H1 (cell line): ENCODE measurements at regions not wholly inside any gene's neighbourhood (a gene's known extent, or its start where the extent isn't known, plus 50 kb on each side); places are given as distances from the start of the nearest gene placed in this dataset.

Experiments used
- CTCF ChIA-PET: fragments of 300-600 bp; sonication (Branson Sonifier 250); formaldehyde crosslinking; loops from one replicate; lab custom pipeline; 2021; ENCODE audit not compliant: partially characterized antibody; lab: Charles Lee
- POLR2A ChIA-PET: fragments of 300-600 bp; sonication (Branson Sonifier 250); formaldehyde crosslinking; loops from one replicate; lab custom pipeline; 2021; ENCODE audit warnings: inconsistent platforms; ENCODE audit not compliant: partially characterized antibody; lab: Charles Lee
- DNase-seq, 2 experiments: peaks; one replicate each; pipeline versions ENCODE4 v3.0.0 to v3.0.0-alpha.2; 2010 to 2022; ENCODE audit warnings: low spot score in 2 of 2, low read depth in 1 of 2, mixed read lengths in 1 of 2
- FAIRE-seq: peaks from 2 replicates; lab custom pipeline; 2011; peaks lifted over from hg19 to GRCh38; lab: Jason Lieb, UNC
- H2AFZ ChIP-seq: 2 replicates; pipeline ENCODE4 v1.8.1; 2012; ENCODE audit warnings: low read length, inconsistent platforms
- H2AK5ac ChIP-seq: 2 replicates; pipeline ENCODE4 v1.6.1; 2013; ENCODE audit warnings: low read depth, low read length
- H2BK120ac ChIP-seq: replicated peaks from 2 replicates; pipeline ENCODE3; 2013; ENCODE audit warnings: low read depth, low read length, inconsistent platforms
- H2BK12ac ChIP-seq: 2 replicates; pipeline ENCODE4 v1.6.1; 2013; ENCODE audit warnings: low read depth, low read length
- H2BK15ac ChIP-seq: 2 replicates; pipeline ENCODE4 v1.6.1; 2013; ENCODE audit warnings: low read length
- H2BK20ac ChIP-seq: 2 replicates; pipeline ENCODE4 v1.6.1; 2013; ENCODE audit warnings: low read length
- H2BK5ac ChIP-seq: 2 replicates; pipeline ENCODE4 v1.6.1; 2013; ENCODE audit warnings: low read depth, low read length
- H3K14ac ChIP-seq: 2 replicates; pipeline ENCODE4 v1.6.1; 2013; ENCODE audit warnings: inconsistent platforms; ENCODE audit not compliant: insufficient read length
- H3K18ac ChIP-seq: 2 replicates; pipeline ENCODE4 v1.6.1; 2013; ENCODE audit warnings: low read length; ENCODE audit errors: extremely low read depth
- H3K23ac ChIP-seq: 2 replicates; pipeline ENCODE4 v1.6.1; 2013; ENCODE audit warnings: inconsistent platforms; ENCODE audit not compliant: insufficient read length
- H3K23me2 ChIP-seq: 2 replicates; pipeline ENCODE4 v1.6.1; 2013; ENCODE audit warnings: low read depth, low read length
- H3K27ac ChIP-seq: 2 replicates; pipeline ENCODE4 v1.6.1; 2011; ENCODE audit warnings: low read depth, low read length, inconsistent platforms
- H3K27me3 ChIP-seq, 4 experiments: replicated peaks in 1 of 4; 1 replicate in 1 of 4; 2 replicates in 3 of 4; pipeline versions ENCODE4 v1.6.1 to v1.8.1; 2011 to 2013; ENCODE audit warnings: low read length in 3 of 4, mild to moderate bottlenecking in 3 of 4, inconsistent platforms in 2 of 4, mixed read lengths in 2 of 4, moderate library complexity in 1 of 4; ENCODE audit not compliant: control insufficient read depth in 3 of 4, insufficient read depth in 3 of 4; ENCODE audit errors: extremely low read depth in 1 of 4
- H3K36me3 ChIP-seq, 4 experiments: 2 replicates each; pipeline versions ENCODE4 v1.6.1 to v1.8.1; 2011 to 2013; ENCODE audit warnings: mild to moderate bottlenecking in 4 of 4, low read length in 3 of 4, moderate library complexity in 2 of 4, control low read depth in 1 of 4, inconsistent platforms in 1 of 4; ENCODE audit not compliant: insufficient read depth in 4 of 4, control insufficient read depth in 2 of 4
- H3K4ac ChIP-seq: replicated peaks from 2 replicates; pipeline ENCODE3; 2013; ENCODE audit warnings: low read length, low read depth, mixed read lengths, inconsistent platforms; ENCODE audit not compliant: insufficient read length
- H3K4me1 ChIP-seq, 4 experiments: replicated peaks in 1 of 4; 1 replicate in 1 of 4; 2 replicates in 3 of 4; pipeline versions ENCODE4 v1.6.1 to v1.8.1; 2011 to 2013; ENCODE audit warnings: low read length in 3 of 4, inconsistent platforms in 2 of 4, mixed read lengths in 1 of 4; ENCODE audit not compliant: insufficient read depth in 4 of 4, control insufficient read depth in 3 of 4
- H3K4me2 ChIP-seq, 2 experiments: 2 replicates each; pipeline versions ENCODE4 v1.6.1 to v1.8.1; 2011 to 2013; ENCODE audit warnings: low read depth in 2 of 2, low read length in 2 of 2, control low read depth in 1 of 2, inconsistent platforms in 1 of 2, mild to moderate bottlenecking in 1 of 2; ENCODE audit not compliant: insufficient read depth in 1 of 2
- H3K4me3 ChIP-seq, 4 experiments: fragments of 200-600, 300-600 bp in 1 of 4; sonication (generic), shearing (Covaris generic), sonication (Bioruptor Twin) in 1 of 4; 2 replicates each; pipeline versions ENCODE4 v1.5.1 to v1.8.1; 2011 to 2016; ENCODE audit warnings: low read length in 4 of 4, low read depth in 3 of 4, control low read depth in 2 of 4, inconsistent platforms in 2 of 4, mild to moderate bottlenecking in 2 of 4, mixed read lengths in 1 of 4, moderate library complexity in 1 of 4; ENCODE audit not compliant: insufficient read depth in 2 of 4; ENCODE audit errors: extremely low read depth in 1 of 4
- H3K56ac ChIP-seq: replicated peaks from 2 replicates; pipeline ENCODE3; 2013; ENCODE audit warnings: low read depth, mild to moderate bottlenecking, mixed read lengths, low read length, inconsistent platforms; ENCODE audit not compliant: insufficient read length
- H3K79me1 ChIP-seq: 2 replicates; pipeline ENCODE4 v1.6.1; 2013; ENCODE audit warnings: low read depth, low read length, control low read depth
- H3K79me2 ChIP-seq, 2 experiments: 2 replicates each; pipeline versions ENCODE4 v1.6.1 to v1.8.1; 2012 to 2013; ENCODE audit warnings: low read length in 2 of 2, mild to moderate bottlenecking in 2 of 2, inconsistent platforms in 1 of 2; ENCODE audit not compliant: insufficient read depth in 2 of 2, control insufficient read depth in 1 of 2
- H3K9ac ChIP-seq, 4 experiments: replicated peaks in 1 of 4; 1 replicate in 1 of 4; 2 replicates in 3 of 4; pipeline versions ENCODE4 v1.6.1 to v1.8.1; 2011 to 2013; ENCODE audit warnings: low read depth in 3 of 4, low read length in 3 of 4, control low read depth in 2 of 4, mild to moderate bottlenecking in 2 of 4, moderate library complexity in 2 of 4, inconsistent platforms in 1 of 4; ENCODE audit errors: extremely low read depth in 1 of 4
- H3K9me3 ChIP-seq, 2 experiments: 2 replicates each; pipeline versions ENCODE4 v1.6.1 to v1.8.1; 2012 to 2013; ENCODE audit warnings: mild to moderate bottlenecking in 2 of 2, moderate library complexity in 2 of 2, control low read depth in 1 of 2, inconsistent platforms in 1 of 2, low read depth in 1 of 2, low read length in 1 of 2, mixed read lengths in 1 of 2; ENCODE audit not compliant: insufficient read depth in 2 of 2
- H4K20me1 ChIP-seq, 2 experiments: replicated peaks in 1 of 2; 2 replicates each; pipeline versions ENCODE3 to v1.8.1; 2011 to 2013; ENCODE audit warnings: inconsistent platforms in 2 of 2, low read length in 2 of 2, mild to moderate bottlenecking in 1 of 2; ENCODE audit not compliant: insufficient read depth in 2 of 2, control insufficient read depth in 1 of 2
- H4K5ac ChIP-seq: 2 replicates; pipeline ENCODE4 v1.6.1; 2013; ENCODE audit warnings: low read length, low read depth, mixed read lengths, inconsistent platforms; ENCODE audit not compliant: insufficient read length
- H4K8ac ChIP-seq: 2 replicates; pipeline ENCODE4 v1.8.0; 2013; ENCODE audit warnings: mild to moderate bottlenecking, moderate library complexity, low read length, inconsistent platforms; ENCODE audit not compliant: insufficient read depth; ENCODE audit errors: extremely low read depth
- H4K91ac ChIP-seq: replicated peaks from 2 replicates; pipeline ENCODE3; 2013; ENCODE audit warnings: low read length, mixed read lengths, inconsistent platforms; ENCODE audit not compliant: insufficient read length
- NRF1 ChIP-seq: IDR thresholded peaks from 2 replicates; pipeline ENCODE4 v1.6.1; 2011; ENCODE audit warnings: mild to moderate bottlenecking, low read depth, low read length, improper control_type of control experiment
- TF ChIP-seq, protein P1 (sequence below): fragments of 300-600 bp; sonication (generic); IDR thresholded peaks from 2 replicates; pipeline ENCODE4 v1.7.1; 2012; ENCODE audit warnings: low read length, moderate library complexity, mild to moderate bottlenecking, inconsistent platforms; ENCODE audit not compliant: insufficient replicate concordance

DNA sequence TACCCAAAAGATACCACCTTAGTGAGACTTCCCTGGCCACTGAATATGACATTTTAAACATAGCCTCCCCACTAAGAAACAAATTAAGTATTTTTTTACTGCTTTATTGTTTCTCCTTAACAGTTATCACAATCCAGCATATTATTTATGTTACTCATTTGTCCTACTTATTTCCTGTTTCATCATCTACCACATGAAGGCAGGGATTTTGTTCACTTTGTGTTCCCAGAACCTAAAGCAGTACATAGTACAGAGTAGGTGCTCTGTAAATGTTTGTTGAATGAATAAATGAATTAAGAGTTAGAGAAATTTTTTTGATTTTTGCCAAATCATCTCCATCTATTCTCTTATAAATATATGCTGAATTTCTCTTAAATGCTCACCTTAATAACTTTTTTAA, 318.4 kb upstream of the GIMD1 start:
- Histone ChIP-seq H4K20me1 (no peaks in the 10 kb centered on the region), H3K23me2 (no peaks in the 10 kb centered on the region), H3K18ac (no peak overlapping the region), H3K14ac (no peak overlapping the region), H3K4ac (no peak overlapping the region), H2BK120ac (no peak overlapping the region), H3K4me2 (no peak overlapping the region), H3K27me3 (no peaks in the 10 kb centered on the region), H3K56ac (no peak overlapping the region), H2BK20ac (no peak overlapping the region), H2AFZ (no peak overlapping the region), H2BK5ac (no peak overlapping the region), H3K79me1 (no peaks in the 10 kb centered on the region), H2AK5ac (no peak overlapping the region), H3K27ac (no peak overlapping the region), H3K4me3 (no peak overlapping the region), H4K5ac (no peak overlapping the region), H3K4me1 (no peaks in the 10 kb centered on the region), H3K9me3 (no peaks in the 10 kb centered on the region), H3K79me2 (no peaks in the 10 kb centered on the region), H4K91ac (no peak overlapping the region), H2BK12ac (no peak overlapping the region), H3K36me3 (no peaks in the 10 kb centered on the region), H2BK15ac (no peak overlapping the region), H3K23ac (no peak overlapping the region), H3K9ac (no peak overlapping the region), H4K8ac (no peak overlapping the region)
- no peak for DNase-seq
- CTCF ChIA-PET = no interaction called here
- POLR2A ChIA-PET = no interaction called here
- FAIRE-seq = no peak
- TF ChIP-seq, protein P1, sequence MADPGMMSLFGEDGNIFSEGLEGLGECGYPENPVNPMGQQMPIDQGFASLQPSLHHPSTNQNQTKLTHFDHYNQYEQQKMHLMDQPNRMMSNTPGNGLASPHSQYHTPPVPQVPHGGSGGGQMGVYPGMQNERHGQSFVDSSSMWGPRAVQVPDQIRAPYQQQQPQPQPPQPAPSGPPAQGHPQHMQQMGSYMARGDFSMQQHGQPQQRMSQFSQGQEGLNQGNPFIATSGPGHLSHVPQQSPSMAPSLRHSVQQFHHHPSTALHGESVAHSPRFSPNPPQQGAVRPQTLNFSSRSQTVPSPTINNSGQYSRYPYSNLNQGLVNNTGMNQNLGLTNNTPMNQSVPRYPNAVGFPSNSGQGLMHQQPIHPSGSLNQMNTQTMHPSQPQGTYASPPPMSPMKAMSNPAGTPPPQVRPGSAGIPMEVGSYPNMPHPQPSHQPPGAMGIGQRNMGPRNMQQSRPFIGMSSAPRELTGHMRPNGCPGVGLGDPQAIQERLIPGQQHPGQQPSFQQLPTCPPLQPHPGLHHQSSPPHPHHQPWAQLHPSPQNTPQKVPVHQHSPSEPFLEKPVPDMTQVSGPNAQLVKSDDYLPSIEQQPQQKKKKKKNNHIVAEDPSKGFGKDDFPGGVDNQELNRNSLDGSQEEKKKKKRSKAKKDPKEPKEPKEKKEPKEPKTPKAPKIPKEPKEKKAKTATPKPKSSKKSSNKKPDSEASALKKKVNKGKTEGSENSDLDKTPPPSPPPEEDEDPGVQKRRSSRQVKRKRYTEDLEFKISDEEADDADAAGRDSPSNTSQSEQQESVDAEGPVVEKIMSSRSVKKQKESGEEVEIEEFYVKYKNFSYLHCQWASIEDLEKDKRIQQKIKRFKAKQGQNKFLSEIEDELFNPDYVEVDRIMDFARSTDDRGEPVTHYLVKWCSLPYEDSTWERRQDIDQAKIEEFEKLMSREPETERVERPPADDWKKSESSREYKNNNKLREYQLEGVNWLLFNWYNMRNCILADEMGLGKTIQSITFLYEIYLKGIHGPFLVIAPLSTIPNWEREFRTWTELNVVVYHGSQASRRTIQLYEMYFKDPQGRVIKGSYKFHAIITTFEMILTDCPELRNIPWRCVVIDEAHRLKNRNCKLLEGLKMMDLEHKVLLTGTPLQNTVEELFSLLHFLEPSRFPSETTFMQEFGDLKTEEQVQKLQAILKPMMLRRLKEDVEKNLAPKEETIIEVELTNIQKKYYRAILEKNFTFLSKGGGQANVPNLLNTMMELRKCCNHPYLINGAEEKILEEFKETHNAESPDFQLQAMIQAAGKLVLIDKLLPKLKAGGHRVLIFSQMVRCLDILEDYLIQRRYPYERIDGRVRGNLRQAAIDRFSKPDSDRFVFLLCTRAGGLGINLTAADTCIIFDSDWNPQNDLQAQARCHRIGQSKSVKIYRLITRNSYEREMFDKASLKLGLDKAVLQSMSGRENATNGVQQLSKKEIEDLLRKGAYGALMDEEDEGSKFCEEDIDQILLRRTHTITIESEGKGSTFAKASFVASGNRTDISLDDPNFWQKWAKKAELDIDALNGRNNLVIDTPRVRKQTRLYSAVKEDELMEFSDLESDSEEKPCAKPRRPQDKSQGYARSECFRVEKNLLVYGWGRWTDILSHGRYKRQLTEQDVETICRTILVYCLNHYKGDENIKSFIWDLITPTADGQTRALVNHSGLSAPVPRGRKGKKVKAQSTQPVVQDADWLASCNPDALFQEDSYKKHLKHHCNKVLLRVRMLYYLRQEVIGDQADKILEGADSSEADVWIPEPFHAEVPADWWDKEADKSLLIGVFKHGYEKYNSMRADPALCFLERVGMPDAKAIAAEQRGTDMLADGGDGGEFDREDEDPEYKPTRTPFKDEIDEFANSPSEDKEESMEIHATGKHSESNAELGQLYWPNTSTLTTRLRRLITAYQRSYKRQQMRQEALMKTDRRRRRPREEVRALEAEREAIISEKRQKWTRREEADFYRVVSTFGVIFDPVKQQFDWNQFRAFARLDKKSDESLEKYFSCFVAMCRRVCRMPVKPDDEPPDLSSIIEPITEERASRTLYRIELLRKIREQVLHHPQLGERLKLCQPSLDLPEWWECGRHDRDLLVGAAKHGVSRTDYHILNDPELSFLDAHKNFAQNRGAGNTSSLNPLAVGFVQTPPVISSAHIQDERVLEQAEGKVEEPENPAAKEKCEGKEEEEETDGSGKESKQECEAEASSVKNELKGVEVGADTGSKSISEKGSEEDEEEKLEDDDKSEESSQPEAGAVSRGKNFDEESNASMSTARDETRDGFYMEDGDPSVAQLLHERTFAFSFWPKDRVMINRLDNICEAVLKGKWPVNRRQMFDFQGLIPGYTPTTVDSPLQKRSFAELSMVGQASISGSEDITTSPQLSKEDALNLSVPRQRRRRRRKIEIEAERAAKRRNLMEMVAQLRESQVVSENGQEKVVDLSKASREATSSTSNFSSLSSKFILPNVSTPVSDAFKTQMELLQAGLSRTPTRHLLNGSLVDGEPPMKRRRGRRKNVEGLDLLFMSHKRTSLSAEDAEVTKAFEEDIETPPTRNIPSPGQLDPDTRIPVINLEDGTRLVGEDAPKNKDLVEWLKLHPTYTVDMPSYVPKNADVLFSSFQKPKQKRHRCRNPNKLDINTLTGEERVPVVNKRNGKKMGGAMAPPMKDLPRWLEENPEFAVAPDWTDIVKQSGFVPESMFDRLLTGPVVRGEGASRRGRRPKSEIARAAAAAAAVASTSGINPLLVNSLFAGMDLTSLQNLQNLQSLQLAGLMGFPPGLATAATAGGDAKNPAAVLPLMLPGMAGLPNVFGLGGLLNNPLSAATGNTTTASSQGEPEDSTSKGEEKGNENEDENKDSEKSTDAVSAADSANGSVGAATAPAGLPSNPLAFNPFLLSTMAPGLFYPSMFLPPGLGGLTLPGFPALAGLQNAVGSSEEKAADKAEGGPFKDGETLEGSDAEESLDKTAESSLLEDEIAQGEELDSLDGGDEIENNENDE = no peak
- TF ChIP-seq NRF1 = no peak
